MM.1S (cell line): ENCODE measurements at regions not wholly inside any gene's neighbourhood (a gene's known extent, or its start where the extent isn't known, plus 50 kb on each side); places are given as distances from the start of the nearest gene placed in this dataset.

Experiments
- DNase-seq: peaks from one replicate; pipeline ENCODE4 v3.0.0-alpha.2; 2015
- H2AFZ ChIP-seq: fragments of 300-600 bp; sonication (generic); 2 replicates; pipeline ENCODE4 v1.6.0; 2016; ENCODE audit warnings: antibody characterized with exemption, low read length
- H3F3A ChIP-seq: fragments of 300-600 bp; sonication (generic); 2 replicates; pipeline ENCODE4 v1.6.1; 2016; ENCODE audit warnings: mild to moderate bottlenecking, antibody characterized with exemption, low read length, moderate library complexity, mixed read lengths; ENCODE audit not compliant: insufficient read depth
- H3K27ac ChIP-seq: fragments of 300-600 bp; sonication (generic); 2 replicates; pipeline ENCODE4 v1.5.1; 2016; ENCODE audit warnings: mild to moderate bottlenecking, low read length
- H3K27me3 ChIP-seq: fragments of 300-600 bp; sonication (generic); replicated peaks from 2 replicates; pipeline ENCODE4 v1.6.0; 2016; ENCODE audit warnings: low read length; ENCODE audit not compliant: insufficient read depth
- H3K36me3 ChIP-seq: fragments of 300-600 bp; sonication (generic); replicated peaks from 2 replicates; pipeline ENCODE4 v1.6.1; 2016; ENCODE audit warnings: mild to moderate bottlenecking, low read length, mixed read lengths; ENCODE audit not compliant: insufficient read depth
- H3K4me1 ChIP-seq: fragments of 300-600 bp; sonication (generic); 2 replicates; pipeline ENCODE4 v1.6.1; 2016; ENCODE audit warnings: low read length, mixed read lengths
- H3K4me2 ChIP-seq: fragments of 300-600 bp; sonication (generic); 2 replicates; pipeline ENCODE4 v1.6.0; 2016; ENCODE audit warnings: low read depth, low read length
- H3K4me3 ChIP-seq: fragments of 300-600 bp; sonication (generic); 2 replicates; pipeline ENCODE4 v1.5.1; 2016; ENCODE audit warnings: low read length, mixed read lengths
- H3K79me2 ChIP-seq: fragments of 300-600 bp; sonication (generic); 2 replicates; pipeline ENCODE4 v1.6.1; 2016; ENCODE audit warnings: mixed run types, low read length, mixed read lengths
- H3K9ac ChIP-seq: fragments of 300-600 bp; sonication (generic); 2 replicates; pipeline ENCODE4 v1.6.1; 2016; ENCODE audit warnings: low read length, mixed read lengths
- H3K9me2 ChIP-seq: fragments of 300-600 bp; sonication (generic); replicated peaks from 2 replicates; pipeline ENCODE4 v1.6.1; 2016; ENCODE audit warnings: mild to moderate bottlenecking, low read length, mixed read lengths; ENCODE audit not compliant: insufficient read depth
- H3K9me3 ChIP-seq: fragments of 300-600 bp; sonication (generic); replicated peaks from 2 replicates; pipeline ENCODE4 v1.6.1; 2016; ENCODE audit warnings: mild to moderate bottlenecking, low read length, mixed read lengths; ENCODE audit not compliant: insufficient read depth
- H4K20me1 ChIP-seq: fragments of 300-600 bp; sonication (generic); 2 replicates; pipeline ENCODE4 v1.6.1; 2016; ENCODE audit warnings: mild to moderate bottlenecking, low read length, moderate library complexity, mixed read lengths; ENCODE audit not compliant: insufficient read depth
- EZH2 ChIP-seq: fragments of 300-600 bp; sonication (generic); optimal IDR thresholded peaks from 2 replicates; pipeline ENCODE3; 2017; ENCODE audit warnings: low read depth, mild to moderate bottlenecking, antibody characterized with exemption, low read length, mixed read lengths
- EZH2phosphoT487 ChIP-seq: fragments of 300-600 bp; sonication (generic); IDR thresholded peaks from 2 replicates; pipeline ENCODE4 v1.6.1; 2018; ENCODE audit warnings: antibody characterized with exemption, low read length
- TF ChIP-seq, protein P1 (sequence below): fragments of 300-600 bp; sonication (generic); IDR thresholded peaks from 2 replicates; pipeline ENCODE4 v1.5.1; 2016; ENCODE audit warnings: antibody characterized with exemption, low read length, mixed read lengths

DNA sequence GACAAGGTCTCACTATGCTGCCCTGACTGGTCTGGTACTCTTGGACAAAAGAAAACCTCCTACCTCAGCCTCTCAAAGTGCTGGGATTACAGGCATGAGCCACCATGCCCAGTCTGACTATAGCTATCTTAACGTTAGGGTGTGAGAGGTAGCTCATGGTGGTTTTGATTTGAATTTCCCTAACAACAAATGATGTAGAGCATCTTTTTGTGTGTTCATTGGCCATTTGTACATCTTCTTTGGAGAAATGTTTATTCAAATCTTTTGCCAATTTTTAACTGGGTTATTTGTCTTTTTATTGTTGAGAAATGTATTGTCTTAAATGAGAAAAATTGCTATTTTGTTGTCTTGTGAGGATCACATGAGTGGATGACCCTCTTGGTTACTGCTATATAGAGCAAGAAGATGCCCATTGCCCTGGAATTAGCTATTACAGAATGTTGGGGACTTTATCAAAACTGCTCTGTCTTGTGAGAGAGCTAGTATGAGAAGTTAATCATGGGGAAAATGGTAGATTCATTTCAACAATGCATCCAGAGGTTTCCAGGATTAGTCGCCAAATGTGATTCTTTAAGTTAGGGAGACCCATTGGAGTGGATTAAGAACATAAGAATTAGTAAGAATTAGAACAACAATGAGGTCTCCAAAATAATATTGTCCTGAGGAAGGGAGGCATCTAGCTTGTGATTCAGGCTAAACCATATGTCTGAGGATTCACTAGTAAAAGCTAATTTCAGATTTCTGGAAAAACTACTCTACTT lies 124.3 kb upstream of the MOCS2 start:
- no peaks in the 10 kb centered on the region for H3K36me3 ChIP-seq
- H3K9ac ChIP-seq = no peak overlapping the region
- H3K4me3 ChIP-seq = no peak overlapping the region
- no peak overlapping the region for H2AFZ ChIP-seq
- H3K79me2 ChIP-seq = no peaks in the 10 kb centered on the region
- no peak overlapping the region for H3K4me2 ChIP-seq
- H3K9me3 ChIP-seq = no peaks in the 10 kb centered on the region
- H3K4me1 ChIP-seq = 0 out of 2 replicates have a peak, but pooled peaks cover 7% of the 10 kb centered on the region
- no peaks in the 10 kb centered on the region for H3F3A ChIP-seq
- H4K20me1 ChIP-seq = no peaks in the 10 kb centered on the region
- no peak for TF ChIP-seq EZH2phosphoT487
- TF ChIP-seq, protein P1, sequence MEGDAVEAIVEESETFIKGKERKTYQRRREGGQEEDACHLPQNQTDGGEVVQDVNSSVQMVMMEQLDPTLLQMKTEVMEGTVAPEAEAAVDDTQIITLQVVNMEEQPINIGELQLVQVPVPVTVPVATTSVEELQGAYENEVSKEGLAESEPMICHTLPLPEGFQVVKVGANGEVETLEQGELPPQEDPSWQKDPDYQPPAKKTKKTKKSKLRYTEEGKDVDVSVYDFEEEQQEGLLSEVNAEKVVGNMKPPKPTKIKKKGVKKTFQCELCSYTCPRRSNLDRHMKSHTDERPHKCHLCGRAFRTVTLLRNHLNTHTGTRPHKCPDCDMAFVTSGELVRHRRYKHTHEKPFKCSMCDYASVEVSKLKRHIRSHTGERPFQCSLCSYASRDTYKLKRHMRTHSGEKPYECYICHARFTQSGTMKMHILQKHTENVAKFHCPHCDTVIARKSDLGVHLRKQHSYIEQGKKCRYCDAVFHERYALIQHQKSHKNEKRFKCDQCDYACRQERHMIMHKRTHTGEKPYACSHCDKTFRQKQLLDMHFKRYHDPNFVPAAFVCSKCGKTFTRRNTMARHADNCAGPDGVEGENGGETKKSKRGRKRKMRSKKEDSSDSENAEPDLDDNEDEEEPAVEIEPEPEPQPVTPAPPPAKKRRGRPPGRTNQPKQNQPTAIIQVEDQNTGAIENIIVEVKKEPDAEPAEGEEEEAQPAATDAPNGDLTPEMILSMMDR = no peak
- no peaks in the 10 kb centered on the region for H3K9me2 ChIP-seq
- no peak overlapping the region for H3K27ac ChIP-seq
- no peaks in the 10 kb centered on the region for H3K27me3 ChIP-seq
- no peak for DNase-seq

GRCh38 chr5:53236683-53237082 lies 127.1 kb upstream of the MOCS2 start:
- TF ChIP-seq, protein P1 = no peak
- TF ChIP-seq EZH2phosphoT487 (no peak), EZH2 (no peak)
- no peaks in the 10 kb centered on the region for H3K27me3 ChIP-seq
- peaks cover 7% of the 10 kb centered on the region; the same call in 1 of the 2 replicates for H3K4me1 ChIP-seq
- H3K4me2 ChIP-seq = no peak overlapping the region
- no peaks in the 10 kb centered on the region for H4K20me1 ChIP-seq
- H3K9ac ChIP-seq = no peak overlapping the region
- H3F3A ChIP-seq = no peaks in the 10 kb centered on the region
- no peaks in the 10 kb centered on the region for H3K36me3 ChIP-seq
- no peaks in the 10 kb centered on the region for H3K9me2 ChIP-seq
- DNase-seq = no peak
- H2AFZ ChIP-seq = no peak overlapping the region
- no peak overlapping the region for H3K27ac ChIP-seq
- no peaks in the 10 kb centered on the region for H3K79me2 ChIP-seq
- H3K4me3 ChIP-seq = no peak overlapping the region
- H3K9me3 ChIP-seq = no peaks in the 10 kb centered on the region

DNA sequence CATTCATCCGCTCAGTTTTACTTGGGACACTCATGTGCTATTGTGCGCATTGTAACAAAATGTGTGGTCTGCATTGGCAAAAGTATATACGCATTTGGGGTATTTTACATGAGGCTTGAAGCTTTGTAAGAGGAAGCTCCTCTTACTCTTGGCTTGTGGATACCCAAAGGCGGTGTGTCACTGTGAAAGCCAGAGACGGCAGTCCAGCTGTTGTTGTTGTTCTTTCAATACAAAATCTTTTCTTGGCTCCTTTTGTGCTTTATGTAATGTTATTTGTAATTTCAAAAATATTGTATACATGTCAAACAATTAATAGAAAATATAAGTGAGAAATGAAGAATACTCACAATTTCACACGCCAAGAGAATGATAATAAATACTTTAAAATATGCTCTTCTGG lies 128.3 kb upstream of the MOCS2 start:
- Histone ChIP-seq H3K9ac (no peak overlapping the region), H3K9me3 (no peaks in the 10 kb centered on the region), H3K4me3 (no peak overlapping the region), H3K27me3 (no peaks in the 10 kb centered on the region), H2AFZ (no peak overlapping the region), H3K9me2 (no peaks in the 10 kb centered on the region), H3K4me2 (no peak overlapping the region), H4K20me1 (no peaks in the 10 kb centered on the region), H3K36me3 (no peaks in the 10 kb centered on the region), H3K27ac (no peak overlapping the region), H3K4me1 (peaks cover 3% of the 10 kb centered on the region; the same call in 1 of the 2 replicates), H3F3A (no peaks in the 10 kb centered on the region), H3K79me2 (no peaks in the 10 kb centered on the region)
- TF ChIP-seq EZH2 (no peak), EZH2phosphoT487 (no peak)
- TF ChIP-seq, protein P1 = no peak
- DNase-seq = no peak
